Prostate gland (tissue), 2 donors: ENCODE measurements at regions not wholly inside any gene's neighbourhood (a gene's known extent, or its start where the extent isn't known, plus 50 kb on each side); places are given as distances from the start of the nearest gene placed in this dataset.

Experiments
- POLR2A ChIP-seq: fragments of 450-650 bp; IDR thresholded peaks from one replicate; pipeline ENCODE4 v1.6.1; 2016; ENCODE audit warnings: antibody characterized with exemption, mild to moderate bottlenecking
- TF ChIP-seq, protein P1 (sequence below), 4 experiments: fragments of 200-600 bp in 2 of 4; fragments of 450-650 bp in 2 of 4; sonication (generic) in 2 of 4; IDR thresholded peaks; 1 replicate in 3 of 4; 2 replicates in 1 of 4; pipeline ENCODE4 v1.5.1; 2016 to 2019; ENCODE audit warnings: antibody characterized with exemption in 4 of 4, mild to moderate bottlenecking in 2 of 4, moderate library complexity in 2 of 4

DNA sequence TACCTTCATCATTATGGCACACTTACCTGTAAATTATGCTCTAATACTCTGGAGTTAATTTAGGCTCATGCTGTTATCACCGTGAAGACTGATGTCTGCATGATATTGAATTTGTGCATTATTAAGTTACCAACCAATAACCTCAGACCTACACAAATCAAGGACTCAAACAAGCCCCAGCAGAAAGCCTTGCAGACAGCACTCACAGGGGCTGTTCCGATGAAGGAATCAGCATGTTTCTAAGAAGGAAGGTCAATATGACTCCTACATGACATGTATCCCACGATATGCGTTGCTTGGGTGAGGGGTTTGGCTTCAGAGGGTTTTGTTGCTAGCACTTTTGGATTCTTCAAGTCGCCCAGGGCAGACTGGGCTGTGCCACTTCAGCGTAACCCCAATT, 1071.2 kb upstream of the SLC10A2 start:
- TF ChIP-seq, protein P1, sequence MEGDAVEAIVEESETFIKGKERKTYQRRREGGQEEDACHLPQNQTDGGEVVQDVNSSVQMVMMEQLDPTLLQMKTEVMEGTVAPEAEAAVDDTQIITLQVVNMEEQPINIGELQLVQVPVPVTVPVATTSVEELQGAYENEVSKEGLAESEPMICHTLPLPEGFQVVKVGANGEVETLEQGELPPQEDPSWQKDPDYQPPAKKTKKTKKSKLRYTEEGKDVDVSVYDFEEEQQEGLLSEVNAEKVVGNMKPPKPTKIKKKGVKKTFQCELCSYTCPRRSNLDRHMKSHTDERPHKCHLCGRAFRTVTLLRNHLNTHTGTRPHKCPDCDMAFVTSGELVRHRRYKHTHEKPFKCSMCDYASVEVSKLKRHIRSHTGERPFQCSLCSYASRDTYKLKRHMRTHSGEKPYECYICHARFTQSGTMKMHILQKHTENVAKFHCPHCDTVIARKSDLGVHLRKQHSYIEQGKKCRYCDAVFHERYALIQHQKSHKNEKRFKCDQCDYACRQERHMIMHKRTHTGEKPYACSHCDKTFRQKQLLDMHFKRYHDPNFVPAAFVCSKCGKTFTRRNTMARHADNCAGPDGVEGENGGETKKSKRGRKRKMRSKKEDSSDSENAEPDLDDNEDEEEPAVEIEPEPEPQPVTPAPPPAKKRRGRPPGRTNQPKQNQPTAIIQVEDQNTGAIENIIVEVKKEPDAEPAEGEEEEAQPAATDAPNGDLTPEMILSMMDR (IDR thresholded peaks at IDR 0.05): no peak
- no peak for TF ChIP-seq POLR2A
